K562 (cell line): ENCODE measurements at regions not wholly inside any gene's neighbourhood (a gene's known extent, or its start where the extent isn't known, plus 50 kb on each side); places are given as distances from the start of the nearest gene placed in this dataset.

Experiments
- ARNT ChIP-seq, 2 experiments: fragments of 450-650 bp; IDR thresholded peaks; 2 replicates each; pipeline ENCODE4 v1.6.1; 2016; ENCODE audit warnings: mild to moderate bottlenecking in 1 of 2
- BRD4 ChIP-seq: fragments of 200-600 bp; sonication (generic); IDR thresholded peaks from 2 replicates; pipeline ENCODE4 v1.6.1; 2017; ENCODE audit warnings: inconsistent platforms
- HMGN3 ChIP-seq: IDR thresholded peaks from 2 replicates; pipeline ENCODE4 v1.6.1; 2011; ENCODE audit warnings: borderline replicate concordance, low read depth, mild to moderate bottlenecking, mixed read lengths, low read length; ENCODE audit not compliant: insufficient read length; ENCODE audit errors: extremely low read depth
- KDM1A ChIP-seq, 2 experiments: fragments of 450-650 bp; IDR thresholded peaks; 2 replicates each; pipeline ENCODE4 v1.6.1; 2016; ENCODE audit warnings: mild to moderate bottlenecking in 2 of 2
- MAFK ChIP-seq: IDR thresholded peaks from 2 replicates; pipeline ENCODE4 v1.6.1; 2011; ENCODE audit warnings: low read length, improper control_type of control experiment
- NR1H2 ChIP-seq: sonication (generic); formaldehyde crosslinking; IDR thresholded peaks from 2 replicates; pipeline ENCODE4 v1.4.0; 2020; ENCODE audit warnings: mild to moderate bottlenecking, missing genetic modification reagents
- THRB ChIP-seq: fragments of 450-650 bp; formaldehyde crosslinking; conservative IDR thresholded peaks from 2 replicates; pipeline ENCODE4 v1.4.0; 2022; ENCODE audit warnings: mild to moderate bottlenecking, missing genetic modification characterization
- UBTF ChIP-seq, 2 experiments: IDR thresholded peaks; 2 replicates each; pipeline ENCODE4 v1.6.1; 2012; ENCODE audit warnings: improper control_type of control experiment in 2 of 2, low read depth in 2 of 2, low read length in 2 of 2, borderline replicate concordance in 1 of 2
- WHSC1 ChIP-seq: IDR thresholded peaks from one replicate; pipeline ENCODE4 v1.6.1; 2012; ENCODE audit warnings: low read length, control low read depth, inconsistent platforms
- ZNF121 ChIP-seq: sonication (generic); formaldehyde crosslinking; conservative IDR thresholded peaks from 2 replicates; pipeline ENCODE4 v1.8.0; 2022; ENCODE audit warnings: missing genetic modification reagents
- ZNF197 ChIP-seq: fragments of 200-800 bp; sonication (Bioruptor generic); IDR thresholded peaks from 2 replicates; pipeline ENCODE4 v1.6.1; 2016; ENCODE audit warnings: low read depth, missing genetic modification characterization, missing compliant biosample characterization
- ZNF274 ChIP-seq: IDR thresholded peaks from 2 replicates; pipeline ENCODE4 v1.6.1; 2011; ENCODE audit warnings: low read depth, mild to moderate bottlenecking, low read length, moderate library complexity, borderline replicate concordance
- ZNF347 ChIP-seq: fragments of 450-650 bp; formaldehyde crosslinking; IDR thresholded peaks from 2 replicates; pipeline ENCODE4 v1.4.0; 2020; ENCODE audit warnings: low read depth, mild to moderate bottlenecking, moderate library complexity

GRCh38 chr6:48176645-48177308 lies 65.8 kb upstream of the PTCHD4 start (continued):
- no peak for TF ChIP-seq UBTF (IDR thresholded peaks at IDR 0.05; ENCODE audit: borderline replicate concordance in 1 of 2, low read depth in 2 of 2, low read length in 2 of 2)
- TF ChIP-seq HMGN3, result no peak
- TF ChIP-seq ZNF274, result no peak
- no peak for TF ChIP-seq ZNF121 (CRISPR knock-in tag)
- TF ChIP-seq NR1H2, result no peak
- no peak for TF ChIP-seq ZNF197 (CRISPR knock-in tag)
- TF ChIP-seq WHSC1, result no peak
- no peak for TF ChIP-seq ZNF347 (CRISPR knock-in tag)
- no peak for TF ChIP-seq ARNT (IDR thresholded peaks at IDR 0.05)
- no peak for TF ChIP-seq MAFK
- no peak for TF ChIP-seq BRD4
- no peak for TF ChIP-seq KDM1A (IDR thresholded peaks at IDR 0.05)
- TF ChIP-seq THRB, result no peak
